HepG2 (cell line): ENCODE measurements at regions not wholly inside any gene's neighbourhood (a gene's known extent, or its start where the extent isn't known, plus 50 kb on each side); places are given as distances from the start of the nearest gene placed in this dataset.

ENCODE experiments used
- ATAC-seq: fragments of 200-7000 bp; cut with Tn5 transposase; 3 replicates; pipeline ENCODE4 v1.9.1; 2020; ENCODE audit warnings: mild to moderate bottlenecking, moderate library complexity
- BruUV-seq: library from RNA; stranded (reverse); fragments of 400-500 nt; replicated peaks from 2 replicates; lab custom pipeline; 2021; lab: Mats Ljungman, UMichigan
- CTCF ChIA-PET: fragments of 300-600 bp; formaldehyde crosslinking; extraction: SDS; loops from one replicate; lab custom pipeline; 2021; ENCODE audit warnings: low total read pairs, inconsistent platforms, low intra/inter-chr PET ratio; lab: Yijun Ruan, JAX
- POLR2A ChIA-PET: fragments of 350-600 bp; sonication (Branson Sonifier 250); formaldehyde crosslinking; loops from one replicate; lab custom pipeline; 2020; ENCODE audit warnings: antibody characterized with exemption, inconsistent platforms; lab: Yijun Ruan, JAX
- DNase-seq: peaks from one replicate; pipeline ENCODE4 v3.0.0-alpha.2; 2015; ENCODE audit warnings: low spot score
- FAIRE-seq: peaks from 3 replicates; lab custom pipeline; 2011; peaks lifted over from hg19 to GRCh38; lab: Jason Lieb, UNC
- H2AFZ ChIP-seq: one replicate; pipeline ENCODE4 v1.6.1; 2011; ENCODE audit warnings: low read length, inconsistent platforms
- H3K27ac ChIP-seq: fragments of 300-600 bp; 3 replicates; pipeline ENCODE4 v1.8.0; 2011; ENCODE audit warnings: mixed run types, mild to moderate bottlenecking, mixed read lengths, low read length, inconsistent platforms; ENCODE audit not compliant: insufficient read depth; ENCODE audit errors: extremely low read length
- H3K27me3 ChIP-seq, 2 experiments: fragments of 200-600 bp in 1 of 2; 2 replicates in 1 of 2; 3 replicates in 1 of 2; pipeline versions ENCODE4 v1.6.0 to v1.8.0; 2011; ENCODE audit warnings: low read length in 2 of 2, mild to moderate bottlenecking in 2 of 2, moderate library complexity in 2 of 2, inconsistent platforms in 1 of 2; ENCODE audit not compliant: insufficient read depth in 2 of 2, control insufficient read depth in 1 of 2
- H3K36me3 ChIP-seq, 2 experiments: fragments of 200-600 bp in 1 of 2; replicated peaks in 1 of 2; 2 replicates in 1 of 2; 3 replicates in 1 of 2; pipeline versions ENCODE4 v1.5.1 to v1.8.0; 2011; ENCODE audit warnings: low read length in 2 of 2, inconsistent platforms in 1 of 2; ENCODE audit not compliant: insufficient read depth in 2 of 2, control insufficient read depth in 1 of 2
- H3K4me1 ChIP-seq: 2 replicates; pipeline ENCODE4 v1.5.1; 2012; ENCODE audit warnings: low read length, inconsistent platforms; ENCODE audit not compliant: insufficient read depth
- H3K4me2 ChIP-seq: 2 replicates; pipeline ENCODE4 v1.6.0; 2011; ENCODE audit warnings: low read depth, low read length, inconsistent platforms
- H3K4me3 ChIP-seq, 3 experiments: fragments of 200-600 bp in 1 of 3; sonication (generic), shearing (Covaris generic) in 1 of 3; replicated peaks in 1 of 3; 2 replicates each; pipeline ENCODE4 v1.5.1; 2011 to 2016; ENCODE audit warnings: low read length in 3 of 3, inconsistent platforms in 2 of 3, low read depth in 2 of 3, mild to moderate bottlenecking in 2 of 3, control low read depth in 1 of 3, mixed read lengths in 1 of 3; ENCODE audit not compliant: insufficient read depth in 1 of 3
- H3K79me2 ChIP-seq: one replicate; pipeline ENCODE4 v1.6.1; 2011; ENCODE audit warnings: low read length, inconsistent platforms; ENCODE audit not compliant: insufficient read depth
- H3K9ac ChIP-seq: 2 replicates; pipeline ENCODE4 v1.6.0; 2011; ENCODE audit warnings: mild to moderate bottlenecking, low read depth, low read length, inconsistent platforms; ENCODE audit not compliant: insufficient read depth
- H3K9me3 ChIP-seq: 2 replicates; pipeline ENCODE4 v1.5.1; 2012; ENCODE audit warnings: mild to moderate bottlenecking, low read length
- H4K20me1 ChIP-seq: 2 replicates; pipeline ENCODE4 v1.6.0; 2011; ENCODE audit warnings: inconsistent platforms, mild to moderate bottlenecking, low read length, moderate library complexity; ENCODE audit not compliant: insufficient read depth
- BATF2 ChIP-seq: sonication (generic); formaldehyde crosslinking; IDR thresholded peaks from 2 replicates; pipeline ENCODE4 v1.8.0; 2022; ENCODE audit warnings: mild to moderate bottlenecking, missing genetic modification reagents, moderate library complexity
- CHD2 ChIP-seq: IDR thresholded peaks from 2 replicates; pipeline ENCODE4 v1.6.1; 2011; ENCODE audit warnings: low read depth, low read length, improper control_type of control experiment
- HCFC1 ChIP-seq: fragments of 150-350 bp; IDR thresholded peaks from 2 replicates; pipeline ENCODE4 v1.6.1; 2014; ENCODE audit warnings: low read depth, low read length
- KLF13 ChIP-seq: sonication (generic); formaldehyde crosslinking; IDR thresholded peaks from 2 replicates; pipeline ENCODE4 v1.4.0; 2020; ENCODE audit warnings: mild to moderate bottlenecking, missing genetic modification reagents
- NBN ChIP-seq: fragments of 450-650 bp; conservative IDR thresholded peaks from 2 replicates; pipeline ENCODE4 v1.6.1; 2017
- ZNF468 ChIP-seq: sonication (generic); formaldehyde crosslinking; IDR thresholded peaks from 2 replicates; pipeline ENCODE4 v1.8.0; 2022; ENCODE audit warnings: mild to moderate bottlenecking, moderate library complexity, missing genetic modification reagents
- ZNF619 ChIP-seq: sonication (generic); formaldehyde crosslinking; IDR thresholded peaks from 2 replicates; pipeline ENCODE4 v1.4.0; 2020; ENCODE audit warnings: mild to moderate bottlenecking, missing genetic modification reagents
- ZNF674 ChIP-seq: sonication (generic); formaldehyde crosslinking; IDR thresholded peaks from 2 replicates; pipeline ENCODE4 v1.5.0; 2020; ENCODE audit warnings: low read depth, mild to moderate bottlenecking, missing genetic modification reagents
- WGBS: methylation state at CpG from one replicate; pipeline ENCODE4 v1.1.6; 2017; ENCODE audit warnings: low lambda C conversion rate; 5-methylcytosine and 5-hydroxymethylcytosine counted together
- in situ Hi-C: cut with HindIII; loops from 2 replicates; pipeline ENCODE4 v1.10.0; 2017; ENCODE audit warnings: low pct_unique_long_range_greater_than_20kb; ENCODE audit not compliant: extremely low pct_ligation_motif_present
- intact Hi-C: fragments of 100-400 bp; cut with micrococcal nuclease; formaldehyde crosslinking; loops from one replicate; pipeline ENCODE4 v1.10.0; 2022; ENCODE audit not compliant: unreplicated experiment
- TF ChIP-seq, protein P1 (sequence below): sonication (generic); formaldehyde crosslinking; IDR thresholded peaks from 2 replicates; pipeline ENCODE4 v1.5.0; 2020; ENCODE audit warnings: mild to moderate bottlenecking, missing genetic modification reagents, moderate library complexity
- TF ChIP-seq, protein P2 (sequence below): sonication (generic); formaldehyde crosslinking; IDR thresholded peaks from 2 replicates; pipeline ENCODE4 v1.4.0; 2020; ENCODE audit warnings: mild to moderate bottlenecking, missing genetic modification reagents, borderline replicate concordance

DNA sequence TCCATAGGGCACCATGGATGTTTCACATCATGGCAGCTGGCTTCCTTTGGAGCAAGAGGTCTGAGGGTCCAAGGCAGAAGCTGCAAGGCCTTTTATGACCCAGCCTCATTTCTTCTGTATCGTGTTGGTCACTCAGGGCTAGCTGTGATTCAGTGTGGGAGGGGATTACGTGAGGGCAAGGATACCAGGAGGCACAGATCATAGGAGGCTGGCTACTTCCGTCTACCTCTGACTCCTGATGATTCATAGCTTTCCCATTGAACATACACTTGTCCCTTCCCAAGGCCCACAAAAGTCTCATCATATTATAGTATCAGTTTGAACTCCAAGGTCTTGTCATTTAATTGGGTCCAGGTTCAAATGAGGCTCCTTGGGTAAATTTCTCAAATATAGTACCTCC lies 135.3 kb upstream of the ZBED5 start:
- Histone ChIP-seq H3K4me2 (no peak overlapping the region), H3K4me3 (no peak overlapping the region), H4K20me1 (no peaks in the 10 kb centered on the region), H3K4me1 (no peaks in the 10 kb centered on the region), H3K27ac (no peak overlapping the region), H3K36me3 (no peaks in the 10 kb centered on the region), H3K79me2 (no peaks in the 10 kb centered on the region), H3K27me3 (no peaks in the 10 kb centered on the region; a peak in 2 of 5 replicates), H3K9me3 (no peaks in the 10 kb centered on the region), H2AFZ (no peak overlapping the region), H3K9ac (no peak overlapping the region)
- intact Hi-C loops = no loop called here
- FAIRE-seq (no peak), ATAC-seq (no peak), DNase-seq (no peak)
- BruUV-seq = no TSS peak
- TF ChIP-seq, protein P1, sequence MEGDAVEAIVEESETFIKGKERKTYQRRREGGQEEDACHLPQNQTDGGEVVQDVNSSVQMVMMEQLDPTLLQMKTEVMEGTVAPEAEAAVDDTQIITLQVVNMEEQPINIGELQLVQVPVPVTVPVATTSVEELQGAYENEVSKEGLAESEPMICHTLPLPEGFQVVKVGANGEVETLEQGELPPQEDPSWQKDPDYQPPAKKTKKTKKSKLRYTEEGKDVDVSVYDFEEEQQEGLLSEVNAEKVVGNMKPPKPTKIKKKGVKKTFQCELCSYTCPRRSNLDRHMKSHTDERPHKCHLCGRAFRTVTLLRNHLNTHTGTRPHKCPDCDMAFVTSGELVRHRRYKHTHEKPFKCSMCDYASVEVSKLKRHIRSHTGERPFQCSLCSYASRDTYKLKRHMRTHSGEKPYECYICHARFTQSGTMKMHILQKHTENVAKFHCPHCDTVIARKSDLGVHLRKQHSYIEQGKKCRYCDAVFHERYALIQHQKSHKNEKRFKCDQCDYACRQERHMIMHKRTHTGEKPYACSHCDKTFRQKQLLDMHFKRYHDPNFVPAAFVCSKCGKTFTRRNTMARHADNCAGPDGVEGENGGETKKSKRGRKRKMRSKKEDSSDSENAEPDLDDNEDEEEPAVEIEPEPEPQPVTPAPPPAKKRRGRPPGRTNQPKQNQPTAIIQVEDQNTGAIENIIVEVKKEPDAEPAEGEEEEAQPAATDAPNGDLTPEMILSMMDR (CRISPR knock-in tag) = no peak
- no peak for TF ChIP-seq CHD2
- in situ Hi-C loops = no loop called here
- CTCF ChIA-PET = no interaction called here
- POLR2A ChIA-PET = no interaction called here
- WGBS = 0% methylated on average over 1 of the region's 3 CpGs

GRCh38 chr11:10991393-10991792 lies 133.5 kb upstream of the ZBED5 start:
- Histone ChIP-seq H3K36me3 (no peaks in the 10 kb centered on the region), H3K9ac (no peak overlapping the region)
- ATAC-seq = no peak
- TF ChIP-seq NBN (no peak), ZNF674 (CRISPR knock-in tag) (no peak), HCFC1 (no peak), BATF2 (CRISPR knock-in tag) (no peak), ZNF468 (no peak), KLF13 (CRISPR knock-in tag) (no peak), ZNF619 (CRISPR knock-in tag) (no peak)
- TF ChIP-seq, protein P2, sequence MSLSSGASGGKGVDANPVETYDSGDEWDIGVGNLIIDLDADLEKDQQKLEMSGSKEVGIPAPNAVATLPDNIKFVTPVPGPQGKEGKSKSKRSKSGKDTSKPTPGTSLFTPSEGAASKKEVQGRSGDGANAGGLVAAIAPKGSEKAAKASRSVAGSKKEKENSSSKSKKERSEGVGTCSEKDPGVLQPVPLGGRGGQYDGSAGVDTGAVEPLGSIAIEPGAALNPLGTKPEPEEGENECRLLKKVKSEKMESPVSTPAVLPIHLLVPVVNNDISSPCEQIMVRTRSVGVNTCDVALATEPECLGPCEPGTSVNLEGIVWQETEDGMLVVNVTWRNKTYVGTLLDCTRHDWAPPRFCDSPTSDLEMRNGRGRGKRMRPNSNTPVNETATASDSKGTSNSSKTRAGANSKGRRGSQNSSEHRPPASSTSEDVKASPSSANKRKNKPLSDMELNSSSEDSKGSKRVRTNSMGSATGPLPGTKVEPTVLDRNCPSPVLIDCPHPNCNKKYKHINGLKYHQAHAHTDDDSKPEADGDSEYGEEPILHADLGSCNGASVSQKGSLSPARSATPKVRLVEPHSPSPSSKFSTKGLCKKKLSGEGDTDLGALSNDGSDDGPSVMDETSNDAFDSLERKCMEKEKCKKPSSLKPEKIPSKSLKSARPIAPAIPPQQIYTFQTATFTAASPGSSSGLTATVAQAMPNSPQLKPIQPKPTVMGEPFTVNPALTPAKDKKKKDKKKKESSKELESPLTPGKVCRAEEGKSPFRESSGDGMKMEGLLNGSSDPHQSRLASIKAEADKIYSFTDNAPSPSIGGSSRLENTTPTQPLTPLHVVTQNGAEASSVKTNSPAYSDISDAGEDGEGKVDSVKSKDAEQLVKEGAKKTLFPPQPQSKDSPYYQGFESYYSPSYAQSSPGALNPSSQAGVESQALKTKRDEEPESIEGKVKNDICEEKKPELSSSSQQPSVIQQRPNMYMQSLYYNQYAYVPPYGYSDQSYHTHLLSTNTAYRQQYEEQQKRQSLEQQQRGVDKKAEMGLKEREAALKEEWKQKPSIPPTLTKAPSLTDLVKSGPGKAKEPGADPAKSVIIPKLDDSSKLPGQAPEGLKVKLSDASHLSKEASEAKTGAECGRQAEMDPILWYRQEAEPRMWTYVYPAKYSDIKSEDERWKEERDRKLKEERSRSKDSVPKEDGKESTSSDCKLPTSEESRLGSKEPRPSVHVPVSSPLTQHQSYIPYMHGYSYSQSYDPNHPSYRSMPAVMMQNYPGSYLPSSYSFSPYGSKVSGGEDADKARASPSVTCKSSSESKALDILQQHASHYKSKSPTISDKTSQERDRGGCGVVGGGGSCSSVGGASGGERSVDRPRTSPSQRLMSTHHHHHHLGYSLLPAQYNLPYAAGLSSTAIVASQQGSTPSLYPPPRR = no peak
- TF ChIP-seq, all 625 proteins: peak for 0
- FAIRE-seq (no peak), DNase-seq (no peak)
- ChIA-PET POLR2A (no interaction called here), CTCF (no interaction called here)
- no TSS peak for BruUV-seq
- 13% methylated on average over 4 of the region's 4 CpGs for WGBS
- Histone ChIP-seq H3K4me2 (no peak overlapping the region), H3K4me3 (no peak overlapping the region), H3K79me2 (no peaks in the 10 kb centered on the region), H3K9me3 (no peaks in the 10 kb centered on the region), H2AFZ (no peak overlapping the region), H3K27me3 (no peaks in the 10 kb centered on the region; a peak in 1 of 5 replicates), H3K4me1 (no peaks in the 10 kb centered on the region), H3K27ac (no peak overlapping the region), H4K20me1 (no peaks in the 10 kb centered on the region)
- intact Hi-C loops = no loop called here
- in situ Hi-C loops = no loop called here
